Calu3 (cell line): ENCODE measurements at regions not wholly inside any gene's neighbourhood (a gene's known extent, or its start where the extent isn't known, plus 50 kb on each side); places are given as distances from the start of the nearest gene placed in this dataset.

Experiments
- BruUV-seq: library from RNA; stranded (reverse); fragments of 400-500 nt; replicated peaks from 2 replicates; lab custom pipeline; 2021; lab: Mats Ljungman, UMichigan
- CTCF ChIA-PET: fragments of 300-600 bp; sonication (Branson Sonifier 250); formaldehyde crosslinking; loops from one replicate; lab custom pipeline; 2022; ENCODE audit warnings: antibody characterized with exemption; lab: Charles Lee
- DNase-seq: peaks from one replicate; pipeline ENCODE4 v3.0.0; 2022
- H3K27ac Mint-ChIP-seq: one replicate; pipeline ENCODE4 v1.8.0; 2022; ENCODE audit warnings: mixed read lengths; ENCODE audit not compliant: unreplicated experiment
- H3K27me3 Mint-ChIP-seq: one replicate; pipeline ENCODE4 v1.8.0; 2022; ENCODE audit warnings: mixed read lengths; ENCODE audit not compliant: unreplicated experiment
- H3K36me3 Mint-ChIP-seq: one replicate; pipeline ENCODE4 v1.8.0; 2022; ENCODE audit warnings: mild to moderate bottlenecking, moderate library complexity, mixed read lengths; ENCODE audit not compliant: insufficient read depth, unreplicated experiment
- H3K4me1 Mint-ChIP-seq: one replicate; pipeline ENCODE4 v1.8.0; 2022; ENCODE audit warnings: mild to moderate bottlenecking, low read depth, mixed read lengths; ENCODE audit not compliant: unreplicated experiment
- H3K4me3 Mint-ChIP-seq: one replicate; pipeline ENCODE4 v1.8.0; 2022; ENCODE audit warnings: mild to moderate bottlenecking, low read depth, moderate library complexity, mixed read lengths; ENCODE audit not compliant: unreplicated experiment
- H3K9me3 Mint-ChIP-seq: one replicate; pipeline ENCODE4 v1.8.0; 2022; ENCODE audit warnings: low read depth, mixed read lengths; ENCODE audit not compliant: unreplicated experiment
- CTCF ChIP-seq: fragments of 200-600 bp; IDR thresholded peaks from one replicate; pipeline ENCODE4 v1.8.0; 2022; ENCODE audit warnings: antibody characterized with exemption; ENCODE audit not compliant: unreplicated experiment
- intact Hi-C: fragments of 100-400 bp; cut with micrococcal nuclease; formaldehyde crosslinking; loops from one replicate; pipeline ENCODE4 v1.10.0; 2022; ENCODE audit not compliant: unreplicated experiment

DNA sequence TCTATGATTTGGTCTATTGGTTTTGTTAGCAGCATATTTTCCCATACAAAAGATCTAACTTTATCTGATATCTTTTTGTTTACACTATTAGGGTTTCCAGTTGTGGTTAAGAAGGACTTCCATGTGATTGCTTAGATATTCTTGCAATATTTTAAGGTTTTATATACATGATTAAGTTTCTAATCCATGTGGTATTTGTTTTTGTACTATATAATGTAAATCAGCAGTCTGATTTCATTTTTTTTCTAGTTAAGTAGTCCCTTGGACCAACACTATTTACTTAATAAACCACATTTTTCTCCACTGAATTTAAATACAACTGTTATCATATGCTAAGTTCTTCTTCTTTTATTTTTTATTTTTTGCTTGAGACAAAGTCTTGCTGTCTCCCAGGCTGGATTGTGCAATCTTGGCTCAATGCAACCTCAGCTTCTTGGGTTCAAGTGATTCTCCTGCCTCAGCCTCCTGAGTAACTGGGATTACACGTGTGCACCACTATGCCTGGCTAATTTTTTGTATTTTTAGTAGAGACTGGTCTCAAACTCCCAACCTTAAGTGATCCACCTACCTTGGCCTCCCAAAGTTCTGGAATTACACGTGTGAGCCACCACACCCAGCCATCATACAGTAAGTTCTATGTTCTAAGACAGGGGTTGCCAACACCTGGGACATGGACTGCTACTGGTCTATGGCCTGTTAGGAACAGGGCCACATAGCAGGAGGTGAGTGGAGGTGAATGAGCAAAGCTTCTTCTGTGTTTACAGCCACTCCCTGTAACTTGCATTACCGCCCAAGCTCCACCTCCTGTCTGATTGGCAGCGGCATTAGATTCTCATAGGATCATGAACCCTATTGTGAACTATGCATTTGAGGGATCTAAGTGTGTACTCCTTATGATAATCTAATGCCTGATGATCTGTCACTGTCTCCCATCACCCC, 58.5 kb upstream of the RAB27B start:
- CTCF ChIA-PET, result no interaction called here
- DNase-seq, result no peak
- H3K27ac Mint-ChIP-seq, result peak overlapping the region; percentile 35
- peaks cover 67% of the 10 kb centered on the region for H3K4me1 Mint-ChIP-seq
- no peak overlapping the region for H3K4me3 Mint-ChIP-seq
- H3K9me3 Mint-ChIP-seq, result no peaks in the 10 kb centered on the region
- intact Hi-C loops, result no loop called here
- no peak for TF ChIP-seq CTCF
- BruUV-seq, result no TSS peak
- H3K27me3 Mint-ChIP-seq, result no peaks in the 10 kb centered on the region
- peaks cover 18% of the 10 kb centered on the region for H3K36me3 Mint-ChIP-seq

DNA sequence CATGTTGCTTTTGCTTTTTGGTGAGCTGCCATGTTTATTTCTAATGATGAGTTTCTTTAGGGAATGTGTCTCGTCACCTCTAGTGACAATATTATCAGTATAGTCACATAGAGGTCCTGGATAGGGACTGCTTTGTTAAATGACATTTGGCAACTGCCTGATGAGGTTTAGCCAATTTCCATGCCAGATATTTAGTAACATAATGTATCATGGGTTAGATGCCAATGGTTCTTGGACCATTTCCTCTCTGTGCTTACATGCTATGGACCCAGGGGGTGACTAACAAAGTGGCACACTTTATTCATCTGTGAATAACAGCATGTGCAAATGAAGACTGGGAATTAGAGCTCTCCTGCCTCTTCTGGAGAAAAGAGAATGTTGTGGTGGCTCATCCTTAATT, 56.2 kb upstream of the RAB27B start:
- no TSS peak for BruUV-seq
- no peak overlapping the region for H3K27ac Mint-ChIP-seq
- no peak for DNase-seq
- intact Hi-C loops, result no loop called here
- TF ChIP-seq CTCF, result no peak
- no peaks in the 10 kb centered on the region for H3K27me3 Mint-ChIP-seq
- H3K9me3 Mint-ChIP-seq, result no peaks in the 10 kb centered on the region
- no peak overlapping the region for H3K4me3 Mint-ChIP-seq
- peaks cover 14% of the 10 kb centered on the region for H3K36me3 Mint-ChIP-seq
- peaks cover 67% of the 10 kb centered on the region for H3K4me1 Mint-ChIP-seq
- CTCF ChIA-PET, result no interaction called here

- intact Hi-C loops, result no loop called here
- Mint-ChIP-seq H3K9me3 (no peaks in the 10 kb centered on the region), H3K27ac (peak overlapping the region; percentile 84), H3K36me3 (peaks cover 18% of the 10 kb centered on the region), H3K4me3 (no peak overlapping the region), H3K27me3 (no peaks in the 10 kb centered on the region), H3K4me1 (peaks cover 63% of the 10 kb centered on the region)
- BruUV-seq, result no TSS peak
- no peak for DNase-seq
- TF ChIP-seq CTCF, result no peak
- CTCF ChIA-PET, result interaction anchor here (0.5 to 1.7 kb wide), 6 partner anchors 9 to 1354 kb away, joined by 3 to 11 read pairs (median 5); no protein-coding TSS in a partner anchor
Measured at GRCh38 chr18:54774423-54774822, 53.9 kb upstream of the RAB27B start.

GRCh38 chr18:54774981-54775665, 53.2 kb upstream of the RAB27B start:
- Mint-ChIP-seq H3K27ac (peak overlapping the region; percentile 84), H3K27me3 (no peaks in the 10 kb centered on the region), H3K9me3 (no peaks in the 10 kb centered on the region), H3K4me1 (peaks cover 57% of the 10 kb centered on the region), H3K36me3 (peaks cover 18% of the 10 kb centered on the region), H3K4me3 (peak overlapping the region; percentile 1)
- no peak for TF ChIP-seq CTCF
- CTCF ChIA-PET, result interaction anchor here (0.5 to 1.7 kb wide), 9 partner anchors 8 to 1353 kb away, joined by 3 to 11 read pairs (median 5); partner anchors contain the start of gene RAB27B
- BruUV-seq, result no TSS peak
- DNase-seq, result no peak
- intact Hi-C loops, result loop anchor here (1.0 kb wide), 1 partner anchor 96 kb away; no protein-coding TSS in a partner anchor
